SK-N-MC (cell line): ENCODE measurements at regions not wholly inside any gene's neighbourhood (a gene's known extent, or its start where the extent isn't known, plus 50 kb on each side); places are given as distances from the start of the nearest gene placed in this dataset.

ENCODE experiments used
- EZH2 ChIP-seq: fragments of 200-600 bp; sonication (generic); IDR thresholded peaks from one replicate; pipeline ENCODE4 v1.6.1; 2017; ENCODE audit warnings: antibody characterized with exemption
- POLR2AphosphoS5 ChIP-seq: IDR thresholded peaks from 2 replicates; pipeline ENCODE4 v1.6.1; 2012; ENCODE audit warnings: mild to moderate bottlenecking, low read depth, low read length, borderline replicate concordance

DNA sequence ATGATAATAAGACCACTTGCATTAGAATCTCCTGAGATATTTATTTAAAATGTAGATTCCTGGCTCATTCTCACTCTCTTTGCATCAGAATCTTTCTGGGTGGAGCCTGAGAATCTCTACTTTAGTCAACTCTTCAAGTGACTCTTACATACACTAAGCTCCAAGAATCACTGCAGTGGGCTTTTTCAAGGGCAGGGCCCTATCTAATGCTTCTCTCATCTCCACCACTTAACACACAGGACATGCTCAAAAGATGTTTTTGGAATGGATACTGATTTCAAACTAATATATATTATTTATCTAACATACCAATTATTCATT, 68.9 kb upstream of the GAP43 start:
- TF ChIP-seq EZH2 (no peak), POLR2AphosphoS5 (no peak)
